ENCODE measurements at regions not wholly inside any gene's neighbourhood (a gene's known extent, or its start where the extent isn't known, plus 50 kb on each side); places are given as distances from the start of the nearest gene placed in this dataset.
A peak's percentile ranks its signal among the peaks of the same experiment; 100 is the strongest.
"Not testable (repeated sequence)": the region's sequence is repeated elsewhere in the genome, so short reads cannot be mapped to it uniquely, and the experiment has no call there.

- not testable (repeated sequence) for H3K4me3 ChIP-seq (ENCODE audit: low read depth, low read length); H3K9me3 ChIP-seq (ENCODE audit: control insufficient read depth, insufficient read depth, low read length); H3K9ac ChIP-seq (ENCODE audit: low read depth, low read length); H3K36me3 ChIP-seq (ENCODE audit: control insufficient read depth, insufficient read depth, low read length); H3K4me1 ChIP-seq (ENCODE audit: control insufficient read depth, insufficient read depth, low read length); H3K27ac ChIP-seq (ENCODE audit: low read depth, low read length); H3K27me3 ChIP-seq (ENCODE audit: control insufficient read depth, insufficient read depth, low read length)
These were observed 90.2 kb downstream of the ATP6V0E2 start for GRCh38 chr7:149963985-149964384.

- not testable (repeated sequence) for H3K9me3 ChIP-seq (ENCODE audit: control insufficient read depth, insufficient read depth, low read length); H3K4me1 ChIP-seq (ENCODE audit: control insufficient read depth, insufficient read depth, low read length); H3K9ac ChIP-seq (ENCODE audit: low read depth, low read length); H3K27me3 ChIP-seq (ENCODE audit: control insufficient read depth, insufficient read depth, low read length); H3K4me3 ChIP-seq (ENCODE audit: low read depth, low read length); H3K27ac ChIP-seq (ENCODE audit: low read depth, low read length); H3K36me3 ChIP-seq (ENCODE audit: control insufficient read depth, insufficient read depth, low read length)
These were observed 92.7 kb downstream of the ATP6V0E2 start for GRCh38 chr7:149966444-149966843.

- H3K27ac ChIP-seq (ENCODE audit: low read depth, low read length); H3K4me3 ChIP-seq (ENCODE audit: low read depth, low read length); H3K9ac ChIP-seq (ENCODE audit: low read depth, low read length); H3K9me3 ChIP-seq (ENCODE audit: control insufficient read depth, insufficient read depth, low read length); H3K27me3 ChIP-seq (ENCODE audit: control insufficient read depth, insufficient read depth, low read length); H3K4me1 ChIP-seq (ENCODE audit: control insufficient read depth, insufficient read depth, low read length); H3K36me3 ChIP-seq (ENCODE audit: control insufficient read depth, insufficient read depth, low read length): not testable (repeated sequence)
These were observed 99.2 kb downstream of the ATP6V0E2 start for GRCh38 chr7:149972977-149973376.

- not testable (repeated sequence) for H3K4me3 ChIP-seq (ENCODE audit: low read depth, low read length); H3K9me3 ChIP-seq (ENCODE audit: control insufficient read depth, insufficient read depth, low read length); H3K27ac ChIP-seq (ENCODE audit: low read depth, low read length); H3K9ac ChIP-seq (ENCODE audit: low read depth, low read length); H3K27me3 ChIP-seq (ENCODE audit: control insufficient read depth, insufficient read depth, low read length); H3K4me1 ChIP-seq (ENCODE audit: control insufficient read depth, insufficient read depth, low read length); H3K36me3 ChIP-seq (ENCODE audit: control insufficient read depth, insufficient read depth, low read length)
These were observed 99.9 kb downstream of the ATP6V0E2 start for GRCh38 chr7:149973681-149974080.

GRCh38 chr7:149975608-149976007 is 101.8 kb downstream of the ATP6V0E2 start:
- H3K27ac ChIP-seq (ENCODE audit: low read depth, low read length), result peak overlapping the region; percentile 8
- peak overlapping the region; percentile 33 for H3K4me3 ChIP-seq (ENCODE audit: low read depth, low read length)
- H3K4me1 ChIP-seq (ENCODE audit: control insufficient read depth, insufficient read depth, low read length), result peaks cover 10% of the 10 kb centered on the region
- not testable (repeated sequence) for H3K36me3 ChIP-seq (ENCODE audit: control insufficient read depth, insufficient read depth, low read length); H3K9me3 ChIP-seq (ENCODE audit: control insufficient read depth, insufficient read depth, low read length); H3K27me3 ChIP-seq (ENCODE audit: control insufficient read depth, insufficient read depth, low read length); H3K9ac ChIP-seq (ENCODE audit: low read depth, low read length)

- not testable (repeated sequence) for H3K36me3 ChIP-seq (ENCODE audit: control insufficient read depth, insufficient read depth, low read length); H3K4me3 ChIP-seq (ENCODE audit: low read depth, low read length); H3K9ac ChIP-seq (ENCODE audit: low read depth, low read length); H3K27me3 ChIP-seq (ENCODE audit: control insufficient read depth, insufficient read depth, low read length); H3K27ac ChIP-seq (ENCODE audit: low read depth, low read length); H3K9me3 ChIP-seq (ENCODE audit: control insufficient read depth, insufficient read depth, low read length)
- peaks cover 10% of the 10 kb centered on the region for H3K4me1 ChIP-seq (ENCODE audit: control insufficient read depth, insufficient read depth, low read length)
These were observed 104.8 kb downstream of the ATP6V0E2 start for GRCh38 chr7:149978537-149978936.

- H3K27me3 ChIP-seq (ENCODE audit: control insufficient read depth, insufficient read depth, low read length); H3K4me3 ChIP-seq (ENCODE audit: low read depth, low read length); H3K36me3 ChIP-seq (ENCODE audit: control insufficient read depth, insufficient read depth, low read length); H3K27ac ChIP-seq (ENCODE audit: low read depth, low read length); H3K9ac ChIP-seq (ENCODE audit: low read depth, low read length); H3K9me3 ChIP-seq (ENCODE audit: control insufficient read depth, insufficient read depth, low read length): not testable (repeated sequence)
- peaks cover 10% of the 10 kb centered on the region for H3K4me1 ChIP-seq (ENCODE audit: control insufficient read depth, insufficient read depth, low read length)
These were observed 105.2 kb downstream of the ATP6V0E2 start for GRCh38 chr7:149978944-149979343.

- not testable (repeated sequence) for H3K27me3 ChIP-seq (ENCODE audit: control insufficient read depth, insufficient read depth, low read length); H3K27ac ChIP-seq (ENCODE audit: low read depth, low read length); H3K9me3 ChIP-seq (ENCODE audit: control insufficient read depth, insufficient read depth, low read length); H3K4me1 ChIP-seq (ENCODE audit: control insufficient read depth, insufficient read depth, low read length); H3K36me3 ChIP-seq (ENCODE audit: control insufficient read depth, insufficient read depth, low read length); H3K4me3 ChIP-seq (ENCODE audit: low read depth, low read length); H3K9ac ChIP-seq (ENCODE audit: low read depth, low read length)
These were observed 108.9 kb downstream of the ATP6V0E2 start for GRCh38 chr7:149982537-149983112.

- H3K27me3 ChIP-seq (ENCODE audit: control insufficient read depth, insufficient read depth, low read length); H3K36me3 ChIP-seq (ENCODE audit: control insufficient read depth, insufficient read depth, low read length); H3K27ac ChIP-seq (ENCODE audit: low read depth, low read length); H3K4me3 ChIP-seq (ENCODE audit: low read depth, low read length); H3K9ac ChIP-seq (ENCODE audit: low read depth, low read length); H3K9me3 ChIP-seq (ENCODE audit: control insufficient read depth, insufficient read depth, low read length); H3K4me1 ChIP-seq (ENCODE audit: control insufficient read depth, insufficient read depth, low read length): not testable (repeated sequence)
These were observed 113.1 kb downstream of the ATP6V0E2 start for GRCh38 chr7:149986866-149987265.

GRCh38 chr7:149991652-149992302 is 118.0 kb downstream of the ATP6V0E2 start:
- H3K9me3 ChIP-seq (ENCODE audit: control insufficient read depth, insufficient read depth, low read length); H3K27ac ChIP-seq (ENCODE audit: low read depth, low read length); H3K9ac ChIP-seq (ENCODE audit: low read depth, low read length); H3K27me3 ChIP-seq (ENCODE audit: control insufficient read depth, insufficient read depth, low read length); H3K4me1 ChIP-seq (ENCODE audit: control insufficient read depth, insufficient read depth, low read length); H3K4me3 ChIP-seq (ENCODE audit: low read depth, low read length); H3K36me3 ChIP-seq (ENCODE audit: control insufficient read depth, insufficient read depth, low read length): not testable (repeated sequence)

GRCh38 chr7:149992366-149992765 is 118.6 kb downstream of the ATP6V0E2 start:
- H3K9me3 ChIP-seq (ENCODE audit: control insufficient read depth, insufficient read depth, low read length); H3K27me3 ChIP-seq (ENCODE audit: control insufficient read depth, insufficient read depth, low read length); H3K4me3 ChIP-seq (ENCODE audit: low read depth, low read length); H3K4me1 ChIP-seq (ENCODE audit: control insufficient read depth, insufficient read depth, low read length); H3K36me3 ChIP-seq (ENCODE audit: control insufficient read depth, insufficient read depth, low read length); H3K27ac ChIP-seq (ENCODE audit: low read depth, low read length); H3K9ac ChIP-seq (ENCODE audit: low read depth, low read length): not testable (repeated sequence)

All from HUES48 (cell line).